Fibroblast of skin of left biceps (primary cell): ENCODE measurements at regions not wholly inside any gene's neighbourhood (a gene's known extent, or its start where the extent isn't known, plus 50 kb on each side); places are given as distances from the start of the nearest gene placed in this dataset.
A peak's percentile ranks its signal among the peaks of the same experiment; 100 is the strongest.
"Not testable (repeated sequence)": the region's sequence is repeated elsewhere in the genome, so short reads cannot be mapped to it uniquely, and the experiment has no call there.

ENCODE experiments used
- DNase-seq, 2 experiments: peaks; one replicate each; pipeline ENCODE4 v3.0.0-alpha.2; 2013; ENCODE audit warnings: low read depth in 2 of 2

DNA sequence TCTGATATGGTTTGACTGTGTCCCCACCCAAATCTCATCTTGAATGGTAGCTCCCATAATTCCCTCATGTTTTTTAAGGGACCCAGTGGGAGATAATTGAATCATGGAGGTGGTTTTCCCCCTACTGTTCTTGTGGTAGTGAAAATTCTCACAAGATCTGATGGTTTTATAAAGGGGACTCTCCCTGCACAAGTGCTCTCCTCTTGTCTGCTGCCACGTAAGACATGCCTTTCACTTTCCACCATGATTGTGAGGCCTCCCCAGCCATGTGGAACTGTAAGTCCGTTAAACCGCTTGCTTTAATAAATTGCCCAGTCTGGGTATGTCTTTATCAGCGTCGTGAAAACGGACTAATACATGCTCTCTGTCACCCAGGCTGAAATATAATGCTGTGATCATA lies 200.9 kb upstream of the SLIT2 start:
- no peak for DNase-seq

DNA sequence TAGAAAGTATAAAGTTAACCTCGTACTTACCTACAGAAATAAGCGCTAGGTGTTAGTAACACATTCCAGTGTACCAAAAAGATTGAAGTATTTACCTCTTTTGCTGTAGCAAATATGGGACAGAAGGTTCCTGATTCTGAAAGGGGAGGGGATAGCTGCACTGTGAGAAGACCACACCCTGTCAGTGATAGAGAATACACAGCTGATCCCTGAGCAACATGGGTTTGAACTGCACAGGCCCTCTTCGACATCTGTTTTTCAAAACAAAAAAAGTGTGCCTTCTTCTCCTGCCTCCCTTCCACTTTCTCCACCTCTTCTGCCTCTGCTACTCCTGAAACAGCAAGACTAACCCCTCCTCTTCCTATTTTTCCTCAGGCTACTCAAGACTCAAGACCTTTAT lies 201.8 kb upstream of the SLIT2 start:
- no peak for DNase-seq

DNA sequence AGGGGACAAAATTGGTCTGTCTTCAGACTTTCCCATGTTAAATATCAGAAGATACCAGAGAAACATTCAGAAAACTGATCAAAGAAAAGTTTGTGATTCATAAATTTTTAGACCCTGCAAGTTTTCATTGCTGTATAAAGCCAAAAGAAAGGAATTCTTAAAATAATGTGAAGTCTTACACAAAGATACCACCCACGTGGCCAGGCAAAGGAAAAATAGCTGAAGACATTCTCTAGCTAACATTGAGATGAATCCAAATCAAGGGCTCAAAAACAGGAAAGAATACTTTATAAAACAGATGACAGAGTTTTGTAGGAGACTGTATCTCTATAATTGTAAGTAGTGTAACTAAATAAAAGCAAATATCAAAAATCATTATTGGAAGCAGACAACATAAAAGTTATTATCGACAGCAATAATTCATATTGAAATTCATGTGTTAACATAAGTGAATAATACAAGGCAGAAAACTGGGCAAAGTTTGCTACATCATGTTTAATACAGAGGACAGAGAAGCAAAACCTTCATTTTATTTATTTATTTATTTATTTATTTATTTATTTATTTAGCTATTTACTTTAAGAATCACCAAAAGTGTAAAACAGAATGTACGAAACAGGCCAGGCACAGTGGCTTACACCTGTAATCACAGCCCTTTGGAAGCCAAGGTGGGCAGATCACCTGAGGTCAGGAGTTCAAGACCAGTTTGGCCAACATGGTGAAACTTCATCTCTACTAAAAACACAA lies 204.6 kb upstream of the SLIT2 start:
- peak; percentile 42 to 53 for DNase-seq

DNA sequence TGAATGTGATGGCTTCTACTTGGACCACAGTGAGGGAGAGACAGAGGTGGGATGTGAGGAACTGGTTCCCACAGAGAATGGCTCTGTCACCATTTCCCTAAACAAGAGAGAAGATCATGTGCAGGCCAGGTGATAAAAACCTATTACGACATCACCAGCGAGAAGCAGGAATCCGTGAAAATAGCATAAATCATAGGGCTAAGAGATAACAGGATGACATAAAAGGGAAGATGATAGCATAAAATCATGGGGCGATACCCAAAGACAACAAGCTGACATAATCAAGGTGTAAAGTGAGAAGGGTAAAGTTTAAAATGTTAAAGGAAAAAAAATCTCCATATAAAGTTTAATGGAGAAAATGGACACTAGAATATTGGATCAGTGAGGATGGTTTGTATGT lies 205.5 kb upstream of the SLIT2 start:
- no peak for DNase-seq

DNA sequence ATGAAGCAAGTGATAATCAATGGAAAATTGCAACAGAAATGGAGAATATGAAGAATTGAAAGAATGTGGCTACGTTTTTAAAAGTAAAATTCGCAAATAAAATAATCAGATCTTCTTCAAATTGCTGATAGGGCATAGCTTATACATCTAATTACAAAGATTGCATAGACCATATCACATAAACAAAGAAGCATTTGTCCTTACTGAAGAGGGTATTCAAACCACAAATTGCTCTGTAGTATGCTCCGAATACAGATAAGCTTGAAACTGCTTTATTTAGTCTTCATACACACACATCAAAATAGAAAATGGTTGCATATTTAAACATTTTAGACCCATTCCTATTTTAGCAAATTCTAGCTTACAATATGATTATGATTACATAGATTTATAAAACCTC lies 206.7 kb upstream of the SLIT2 start:
- no peak for DNase-seq

DNA sequence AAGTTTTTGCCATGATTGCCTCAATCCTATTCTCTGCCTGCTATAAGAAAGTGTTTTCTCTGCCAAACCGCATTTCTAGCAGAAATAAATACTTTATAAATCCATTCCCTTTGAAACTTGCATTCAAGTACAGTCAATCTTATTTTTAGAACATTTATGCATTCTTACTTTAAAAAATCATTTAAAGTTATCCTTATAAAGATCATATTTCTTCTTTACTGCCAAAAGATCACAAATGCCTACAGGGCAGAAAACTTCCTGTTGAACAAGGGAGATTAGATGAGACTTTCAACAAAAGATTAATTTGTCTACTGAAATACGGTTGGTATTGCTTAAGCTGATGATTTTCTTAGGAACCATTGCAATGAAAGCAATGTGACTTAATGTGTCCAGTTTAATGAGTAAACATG lies 207.2 kb upstream of the SLIT2 start:
- DNase-seq = peak; percentile 41 to 57

DNA sequence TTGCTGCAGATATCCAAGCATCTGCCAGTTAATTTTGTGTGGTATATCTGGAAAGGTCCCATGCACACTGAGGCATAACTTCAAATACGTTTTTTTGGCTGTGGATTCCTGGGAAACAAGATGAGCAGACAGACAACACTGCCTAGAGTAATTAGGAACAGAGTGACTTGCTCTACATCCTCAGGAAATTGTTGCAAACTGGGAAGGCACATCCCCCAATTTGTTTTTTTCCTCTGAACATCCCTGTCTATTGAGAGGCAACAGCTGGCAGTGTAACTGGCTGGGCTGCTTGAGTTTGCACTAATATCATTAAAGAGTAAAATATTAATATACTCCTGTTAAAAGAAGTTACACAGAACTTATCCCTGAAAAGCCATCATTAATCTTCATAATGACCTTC lies 207.7 kb upstream of the SLIT2 start:
- DNase-seq = peak in 1 of 2 experiments; percentile 19

DNA sequence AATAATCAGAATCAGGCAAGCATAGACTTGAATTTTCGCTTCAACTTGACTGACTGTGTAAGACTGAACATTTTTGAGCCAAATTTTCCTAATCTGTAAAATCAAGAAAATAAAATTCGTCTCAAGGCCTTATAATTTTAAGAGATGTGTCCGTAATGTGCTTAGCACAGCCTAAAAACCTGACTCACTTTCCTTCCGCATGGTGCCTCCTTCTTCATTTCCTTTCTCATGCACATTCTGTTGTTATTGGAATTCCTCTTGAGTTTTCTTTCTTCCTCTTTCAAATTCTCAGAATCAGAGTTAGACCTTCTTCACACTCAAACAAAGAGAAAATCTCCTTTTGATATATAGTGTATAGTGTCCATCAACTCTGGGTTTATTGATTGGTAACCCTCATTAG lies 208.9 kb upstream of the SLIT2 start:
- DNase-seq = no peak

DNA sequence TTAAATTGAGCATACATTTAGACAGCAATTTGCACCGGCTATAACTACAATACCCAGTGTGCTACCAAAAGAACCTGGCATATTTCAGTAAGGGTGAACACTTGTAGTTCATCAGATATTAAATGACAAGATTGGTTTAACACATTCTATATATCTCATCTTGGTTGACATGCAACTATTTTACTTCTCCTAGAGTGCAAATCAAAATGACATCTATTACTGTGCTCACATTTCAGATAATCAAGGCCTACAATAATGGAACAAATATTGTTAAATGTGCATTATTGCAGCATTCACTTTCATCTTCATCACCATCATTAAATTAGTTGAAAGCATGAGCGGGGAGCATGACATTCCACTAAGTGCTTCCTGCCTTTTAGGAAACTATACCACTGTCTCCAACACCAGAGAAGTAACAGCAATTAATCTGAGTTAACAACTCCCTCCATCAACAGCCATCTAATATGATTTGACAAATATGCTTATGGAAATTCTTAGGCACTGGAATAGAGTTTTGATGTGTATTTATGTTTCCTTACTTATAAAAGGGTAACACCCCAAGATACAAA lies 209.8 kb upstream of the SLIT2 start:
- DNase-seq = no peak

DNA sequence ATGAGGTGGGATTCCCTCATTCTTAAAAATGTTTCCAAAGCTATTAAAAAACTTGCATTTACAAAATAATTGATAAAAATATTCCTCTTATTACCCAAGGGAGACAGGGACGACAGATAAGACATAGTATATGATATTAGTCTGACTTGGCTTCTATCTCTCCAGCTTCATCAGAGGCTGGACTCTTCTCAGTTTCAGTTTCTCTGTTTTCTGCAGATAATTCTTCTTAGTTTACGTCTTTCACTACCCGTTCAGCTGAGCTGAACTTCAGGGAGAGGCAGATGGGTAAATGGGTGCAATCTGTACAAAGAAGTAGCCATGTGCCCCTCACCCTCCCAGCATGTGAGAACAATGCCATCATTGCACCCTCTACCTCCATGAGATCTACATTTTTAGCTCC lies 214.0 kb upstream of the SLIT2 start:
- DNase-seq = no peak

DNA sequence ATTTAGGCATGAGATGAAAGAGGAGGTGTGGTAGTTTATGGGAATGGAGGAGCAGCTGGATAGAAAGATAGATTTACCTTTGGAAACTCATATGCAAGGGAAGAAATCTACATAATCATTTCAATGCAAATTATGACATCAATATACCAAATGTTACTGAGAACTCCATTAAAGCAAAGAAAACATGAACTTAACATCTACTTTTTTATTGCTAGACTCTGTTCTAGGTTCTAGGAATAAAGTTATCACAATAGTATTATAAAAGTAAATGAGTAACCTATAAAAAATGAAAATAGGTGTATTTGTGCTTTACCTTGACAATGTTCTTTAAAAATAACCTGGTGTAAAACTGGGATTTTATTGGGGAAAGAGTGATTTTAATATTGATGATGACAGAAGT lies 221.6 kb upstream of the SLIT2 start:
- DNase-seq = no peak

DNA sequence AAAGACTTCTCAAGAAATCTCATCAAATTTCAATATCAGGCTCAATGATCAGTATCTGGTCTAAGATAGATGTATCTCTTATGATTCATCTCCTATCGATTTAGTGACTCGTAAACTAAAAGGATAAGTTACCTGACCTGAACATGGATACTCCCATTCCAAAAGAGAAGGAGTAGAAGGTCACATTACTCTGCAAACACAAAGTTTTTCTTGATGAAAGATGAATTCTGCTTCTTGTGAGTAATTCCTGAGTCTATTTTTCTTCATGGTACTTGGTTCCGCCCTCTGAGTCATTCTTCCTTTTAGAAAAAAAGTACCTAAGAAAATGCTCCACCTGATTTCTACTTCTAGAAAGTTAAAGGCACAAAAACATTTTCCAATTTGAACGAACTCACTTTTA lies 223.1 kb upstream of the SLIT2 start:
- no peak for DNase-seq

DNA sequence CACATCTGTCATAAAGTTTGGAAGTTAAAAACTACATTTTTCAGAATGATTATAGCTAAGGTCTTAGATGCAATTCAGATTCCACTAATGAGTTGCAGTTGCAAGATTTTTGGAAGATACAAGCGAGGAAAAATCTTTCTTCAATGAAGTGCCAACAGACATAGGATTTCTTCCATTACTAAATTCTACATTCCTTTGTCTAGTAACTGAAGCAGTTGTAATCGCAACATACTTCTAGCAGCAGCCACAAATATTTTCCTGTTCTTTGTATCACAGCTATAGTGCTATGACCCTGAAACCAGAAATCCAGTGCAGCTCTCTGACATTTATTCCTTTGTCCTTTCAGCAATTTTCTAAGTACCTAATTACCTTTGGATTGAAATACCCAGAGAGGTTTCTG lies 225.2 kb upstream of the SLIT2 start:
- DNase-seq = peak; percentile 54 to 62

DNA sequence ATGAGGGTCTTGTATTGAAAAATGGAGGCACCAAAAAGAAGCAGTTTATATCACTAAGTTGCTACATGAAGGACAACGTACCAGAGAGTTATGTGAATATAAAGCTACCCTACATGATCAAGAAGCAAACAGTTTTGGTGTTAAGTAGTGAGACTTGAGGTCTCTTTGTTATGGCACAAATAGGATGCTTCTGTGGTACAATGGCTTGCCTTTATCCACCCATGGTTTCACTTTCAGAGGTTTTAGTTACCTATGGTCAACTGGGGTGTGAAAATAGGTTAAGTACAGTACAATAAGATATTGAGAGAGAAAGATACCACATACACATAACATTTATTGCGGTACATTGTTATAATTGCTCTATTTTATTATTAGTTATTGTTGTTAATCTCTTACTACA lies 229.2 kb upstream of the SLIT2 start:
- no peak for DNase-seq

DNA sequence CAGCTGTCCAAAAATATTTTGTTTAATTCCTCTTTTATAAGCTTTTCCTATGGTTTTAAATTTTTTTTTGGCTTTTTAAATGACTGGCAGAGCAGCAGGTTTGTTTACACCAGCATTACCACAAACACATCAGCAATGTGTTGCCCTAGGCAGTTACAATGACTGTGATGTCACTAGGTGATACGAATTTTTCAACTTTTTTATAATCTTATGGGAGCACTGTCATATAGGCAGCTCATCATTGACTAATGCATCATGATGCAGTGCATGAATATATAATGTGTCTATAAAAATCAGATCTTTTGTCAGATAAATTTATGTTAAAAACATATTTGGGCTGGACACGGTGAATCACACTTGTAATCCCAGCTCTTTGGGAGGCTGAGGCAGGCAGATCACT lies 231.6 kb upstream of the SLIT2 start:
- no peak for DNase-seq

DNA sequence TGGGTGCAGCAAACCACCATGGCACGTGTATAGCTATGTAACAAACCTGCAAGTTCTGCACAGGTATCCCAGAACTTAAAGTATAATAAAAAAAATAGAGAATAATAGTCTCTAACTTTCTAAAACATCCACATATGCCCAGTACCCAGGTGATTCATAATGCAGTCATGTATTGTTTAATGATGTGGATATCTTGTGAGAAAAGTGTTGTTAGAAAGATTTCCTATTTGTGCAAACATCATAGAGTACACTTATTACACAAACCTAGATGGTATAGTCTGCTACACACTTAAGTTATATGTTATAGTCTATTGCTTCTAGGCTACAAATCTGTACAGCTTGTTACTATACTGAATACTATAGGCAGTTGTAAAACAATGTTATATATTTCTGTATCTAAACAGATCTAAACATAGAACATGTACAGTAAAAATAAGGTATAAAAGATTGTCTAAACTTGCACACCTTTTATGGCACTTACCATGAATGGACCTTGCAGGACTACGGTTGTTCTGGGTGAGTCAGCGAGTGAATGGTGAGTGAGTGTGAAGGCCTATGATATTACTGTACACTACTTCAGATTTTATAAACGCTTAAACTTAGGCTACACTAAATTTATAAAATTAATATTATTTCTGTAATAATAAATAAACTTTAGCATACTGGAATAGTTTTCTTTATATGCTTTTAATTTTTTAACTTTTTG lies 232.2 kb upstream of the SLIT2 start:
- no peak for DNase-seq

DNA sequence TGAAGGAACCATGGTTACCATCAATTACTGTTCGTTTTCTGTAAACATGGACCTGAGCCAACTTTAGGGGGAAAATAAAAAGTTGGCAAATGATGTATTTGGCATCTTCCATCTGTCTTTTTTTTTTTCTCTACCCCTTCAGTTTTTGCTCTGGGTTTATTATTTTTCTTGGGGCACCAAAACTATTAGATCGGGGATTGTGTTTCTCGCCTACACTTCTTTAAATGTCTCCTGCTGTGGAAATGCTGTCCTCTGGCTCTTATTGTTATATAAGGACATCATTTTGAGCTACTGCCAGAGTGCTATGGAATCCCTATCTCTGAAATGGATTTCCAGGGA lies 234.0 kb upstream of the SLIT2 start:
- no peak for DNase-seq

DNA sequence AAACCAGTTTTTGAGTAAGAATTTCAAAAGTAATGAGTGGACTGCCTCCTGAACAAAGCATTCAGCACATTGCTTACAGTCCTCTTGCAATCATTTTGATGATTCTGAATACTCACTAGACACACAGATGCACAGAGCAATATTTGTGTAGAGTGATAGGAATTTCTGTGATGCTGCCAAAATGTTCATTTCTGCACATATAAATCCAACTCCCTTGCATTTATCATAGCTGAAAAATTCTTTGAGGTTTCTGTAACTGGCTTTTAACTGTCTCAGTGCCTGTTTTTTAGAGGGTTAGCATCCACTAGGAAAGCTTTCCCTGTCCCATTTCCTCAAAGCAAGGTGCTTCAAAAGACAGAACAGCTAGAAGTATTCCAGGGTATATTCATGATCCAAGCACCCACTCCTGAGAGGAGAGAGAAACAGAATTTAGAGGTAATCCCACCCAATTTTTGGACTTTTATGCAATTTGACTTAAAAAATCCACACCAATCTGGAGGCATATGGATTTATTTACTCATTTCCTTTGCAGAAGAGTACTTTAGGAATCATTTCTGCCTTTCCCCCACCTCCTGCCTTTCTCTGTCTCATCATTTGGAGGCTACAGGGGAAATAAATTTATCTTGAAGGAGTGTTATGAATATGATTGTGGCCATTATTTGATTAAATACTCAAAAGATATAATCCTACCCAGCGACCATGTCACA lies 234.5 kb upstream of the SLIT2 start:
- DNase-seq = peak; percentile 92 to 95

DNA sequence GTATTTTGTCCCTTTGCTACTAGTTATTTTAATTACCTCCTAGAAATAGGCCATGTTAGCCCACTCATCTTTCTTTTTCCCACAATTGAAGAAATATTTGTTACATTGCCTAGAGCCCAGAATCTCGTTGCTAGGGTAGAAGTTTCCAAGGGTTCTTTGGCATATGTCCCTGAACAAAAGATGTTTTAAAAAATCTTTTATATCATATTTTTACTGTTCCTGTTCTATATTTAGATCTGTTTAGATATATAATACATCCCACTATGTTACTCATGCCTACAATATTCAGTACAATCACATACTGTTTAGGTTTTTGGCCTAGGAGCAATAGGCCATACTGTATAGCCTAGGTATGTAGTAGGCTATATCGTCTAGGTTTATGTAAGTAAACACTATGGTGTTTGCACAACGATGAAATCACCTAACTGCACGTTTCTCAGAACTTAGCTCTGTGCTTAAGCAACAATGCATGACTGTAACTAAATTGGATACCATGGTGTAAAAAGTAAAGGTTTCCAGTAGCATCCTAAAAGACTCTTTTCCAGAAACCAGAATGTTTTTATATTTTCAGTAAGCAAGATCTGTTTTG lies 236.0 kb upstream of the SLIT2 start:
- no peak for DNase-seq

DNA sequence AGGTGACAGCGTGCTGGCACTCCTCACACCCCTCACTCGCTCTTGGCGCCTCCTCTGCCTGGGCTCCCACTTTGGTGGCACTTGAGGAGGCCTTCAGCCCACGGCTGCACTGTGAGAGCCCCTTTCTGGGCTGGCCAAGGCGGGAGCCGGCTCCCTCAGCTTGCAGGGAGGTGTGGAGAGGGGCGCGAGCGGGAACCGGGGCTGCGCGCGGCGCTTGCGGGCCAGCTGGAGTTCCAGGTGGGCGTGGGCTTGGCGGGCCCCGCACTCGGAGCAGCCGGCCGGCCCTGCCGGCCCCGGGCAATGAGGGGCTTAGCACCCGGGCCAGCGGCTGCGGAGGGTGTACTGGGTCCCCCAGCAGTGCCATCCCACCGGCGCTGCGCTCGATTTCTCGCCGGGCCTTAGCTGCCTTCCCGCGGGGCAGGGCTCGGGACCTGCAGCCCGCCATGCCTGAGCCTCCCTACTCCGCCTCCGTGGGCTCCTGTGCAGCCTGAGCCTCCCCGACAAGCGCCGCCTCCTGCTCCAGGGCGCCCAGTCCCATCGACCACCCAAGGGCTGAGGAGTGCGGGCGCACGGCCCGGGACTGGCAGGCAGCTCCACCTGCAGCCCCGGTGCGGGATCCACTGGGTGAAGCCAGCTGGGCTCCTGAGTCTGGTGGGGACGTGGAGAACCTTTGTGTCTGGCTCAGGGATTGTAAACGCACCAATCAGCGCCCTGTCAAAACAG lies 247.7 kb upstream of the SLIT2 start:
- DNase-seq = not testable (repeated sequence)

DNA sequence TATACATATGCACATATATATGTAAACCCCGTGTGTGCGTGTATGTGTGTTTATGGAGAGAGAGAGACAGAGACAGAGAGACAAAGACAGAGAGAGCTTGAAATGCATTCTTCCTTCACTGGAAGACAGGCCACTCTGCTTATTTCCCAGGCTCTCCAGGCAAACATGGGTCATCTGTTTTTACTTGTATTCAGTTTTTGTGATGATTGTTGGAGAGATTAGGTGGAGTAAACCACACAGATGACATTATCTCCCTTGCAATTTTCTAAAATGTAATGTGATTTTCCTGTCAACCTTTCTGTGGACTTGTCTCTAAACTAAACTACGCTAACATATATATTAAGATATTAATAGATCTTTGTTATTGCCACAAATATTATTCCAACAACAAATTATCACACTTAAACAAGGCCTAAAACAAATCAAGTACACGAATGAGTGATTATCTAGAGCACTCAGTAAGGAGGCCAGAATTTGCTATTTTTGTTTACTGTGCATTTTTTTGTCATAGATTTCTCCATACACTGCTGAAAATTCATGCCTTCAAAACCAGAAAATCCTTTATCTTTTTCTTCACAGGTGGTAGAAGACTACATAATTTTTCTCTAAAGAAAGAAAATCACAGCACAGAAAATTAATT lies 251.8 kb upstream of the SLIT2 start:
- DNase-seq = no peak
